HL-60 (cell line): ENCODE measurements at regions not wholly inside any gene's neighbourhood (a gene's known extent, or its start where the extent isn't known, plus 50 kb on each side); places are given as distances from the start of the nearest gene placed in this dataset.

ENCODE experiments used
- GABPA ChIP-seq: IDR thresholded peaks from 2 replicates; pipeline ENCODE4 v1.6.1; 2012; ENCODE audit warnings: low read depth
- POLR2AphosphoS5 ChIP-seq: IDR thresholded peaks from 2 replicates; pipeline ENCODE4 v1.6.1; 2012; ENCODE audit warnings: low read depth
- SPI1 ChIP-seq: IDR thresholded peaks from 2 replicates; pipeline ENCODE4 v1.6.1; 2012; ENCODE audit warnings: low read depth, mild to moderate bottlenecking, borderline replicate concordance
- TF ChIP-seq, protein P1 (sequence below): IDR thresholded peaks from one replicate; pipeline ENCODE4 v1.5.1; 2011; ENCODE audit warnings: low read length, control low read depth, inconsistent platforms; ENCODE audit not compliant: insufficient read depth
- TF ChIP-seq, protein P2 (sequence below): IDR thresholded peaks from 2 replicates; pipeline ENCODE4 v1.6.1; 2012; ENCODE audit warnings: low read depth; ENCODE audit not compliant: insufficient replicate concordance

DNA sequence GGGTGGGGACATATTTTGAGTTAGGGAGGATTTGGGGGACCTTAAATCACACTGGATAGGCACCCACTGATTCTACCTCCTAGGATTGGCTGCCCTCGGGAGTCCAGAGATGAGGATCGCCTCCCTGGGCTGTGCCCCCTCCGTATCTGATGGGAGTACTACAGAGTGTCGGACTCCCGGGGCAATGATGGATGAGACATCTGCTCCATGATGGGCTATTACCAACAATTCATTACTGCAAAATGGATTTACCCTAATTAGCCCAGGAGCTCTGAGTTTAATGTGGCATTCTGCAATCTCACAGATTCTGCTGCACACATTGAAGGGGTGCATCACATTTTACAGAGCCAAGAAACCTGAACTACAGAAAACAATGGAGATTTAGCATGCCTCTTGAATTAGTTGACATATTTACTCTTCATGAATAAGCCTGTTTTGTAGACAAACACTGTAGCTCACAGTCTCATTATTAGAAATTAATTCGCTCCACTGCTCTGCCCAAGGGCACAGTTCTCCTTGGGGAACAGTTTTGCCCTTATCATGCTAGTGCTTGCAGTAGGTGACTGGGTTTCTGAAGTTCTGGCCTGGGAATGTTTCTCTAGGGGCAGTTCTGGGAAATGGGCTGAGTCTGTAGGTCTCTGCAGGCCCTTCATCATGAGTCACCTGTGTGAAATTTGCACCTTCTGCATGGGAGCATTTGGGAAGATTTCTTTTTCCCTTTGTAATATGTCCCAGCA is 217.1 kb upstream of the PLET1 start:
- TF ChIP-seq POLR2AphosphoS5 (no peak), GABPA (no peak), SPI1 (no peak)
- TF ChIP-seq, protein P1, sequence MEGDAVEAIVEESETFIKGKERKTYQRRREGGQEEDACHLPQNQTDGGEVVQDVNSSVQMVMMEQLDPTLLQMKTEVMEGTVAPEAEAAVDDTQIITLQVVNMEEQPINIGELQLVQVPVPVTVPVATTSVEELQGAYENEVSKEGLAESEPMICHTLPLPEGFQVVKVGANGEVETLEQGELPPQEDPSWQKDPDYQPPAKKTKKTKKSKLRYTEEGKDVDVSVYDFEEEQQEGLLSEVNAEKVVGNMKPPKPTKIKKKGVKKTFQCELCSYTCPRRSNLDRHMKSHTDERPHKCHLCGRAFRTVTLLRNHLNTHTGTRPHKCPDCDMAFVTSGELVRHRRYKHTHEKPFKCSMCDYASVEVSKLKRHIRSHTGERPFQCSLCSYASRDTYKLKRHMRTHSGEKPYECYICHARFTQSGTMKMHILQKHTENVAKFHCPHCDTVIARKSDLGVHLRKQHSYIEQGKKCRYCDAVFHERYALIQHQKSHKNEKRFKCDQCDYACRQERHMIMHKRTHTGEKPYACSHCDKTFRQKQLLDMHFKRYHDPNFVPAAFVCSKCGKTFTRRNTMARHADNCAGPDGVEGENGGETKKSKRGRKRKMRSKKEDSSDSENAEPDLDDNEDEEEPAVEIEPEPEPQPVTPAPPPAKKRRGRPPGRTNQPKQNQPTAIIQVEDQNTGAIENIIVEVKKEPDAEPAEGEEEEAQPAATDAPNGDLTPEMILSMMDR: no peak
- TF ChIP-seq, protein P2, sequence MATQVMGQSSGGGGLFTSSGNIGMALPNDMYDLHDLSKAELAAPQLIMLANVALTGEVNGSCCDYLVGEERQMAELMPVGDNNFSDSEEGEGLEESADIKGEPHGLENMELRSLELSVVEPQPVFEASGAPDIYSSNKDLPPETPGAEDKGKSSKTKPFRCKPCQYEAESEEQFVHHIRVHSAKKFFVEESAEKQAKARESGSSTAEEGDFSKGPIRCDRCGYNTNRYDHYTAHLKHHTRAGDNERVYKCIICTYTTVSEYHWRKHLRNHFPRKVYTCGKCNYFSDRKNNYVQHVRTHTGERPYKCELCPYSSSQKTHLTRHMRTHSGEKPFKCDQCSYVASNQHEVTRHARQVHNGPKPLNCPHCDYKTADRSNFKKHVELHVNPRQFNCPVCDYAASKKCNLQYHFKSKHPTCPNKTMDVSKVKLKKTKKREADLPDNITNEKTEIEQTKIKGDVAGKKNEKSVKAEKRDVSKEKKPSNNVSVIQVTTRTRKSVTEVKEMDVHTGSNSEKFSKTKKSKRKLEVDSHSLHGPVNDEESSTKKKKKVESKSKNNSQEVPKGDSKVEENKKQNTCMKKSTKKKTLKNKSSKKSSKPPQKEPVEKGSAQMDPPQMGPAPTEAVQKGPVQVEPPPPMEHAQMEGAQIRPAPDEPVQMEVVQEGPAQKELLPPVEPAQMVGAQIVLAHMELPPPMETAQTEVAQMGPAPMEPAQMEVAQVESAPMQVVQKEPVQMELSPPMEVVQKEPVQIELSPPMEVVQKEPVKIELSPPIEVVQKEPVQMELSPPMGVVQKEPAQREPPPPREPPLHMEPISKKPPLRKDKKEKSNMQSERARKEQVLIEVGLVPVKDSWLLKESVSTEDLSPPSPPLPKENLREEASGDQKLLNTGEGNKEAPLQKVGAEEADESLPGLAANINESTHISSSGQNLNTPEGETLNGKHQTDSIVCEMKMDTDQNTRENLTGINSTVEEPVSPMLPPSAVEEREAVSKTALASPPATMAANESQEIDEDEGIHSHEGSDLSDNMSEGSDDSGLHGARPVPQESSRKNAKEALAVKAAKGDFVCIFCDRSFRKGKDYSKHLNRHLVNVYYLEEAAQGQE: no peak
